Forelimb muscle (tissue), 1 donor: ENCODE measurements at regions not wholly inside any gene's neighbourhood (a gene's known extent, or its start where the extent isn't known, plus 50 kb on each side); places are given as distances from the start of the nearest gene placed in this dataset.

Experiments used
- DNase-seq: peaks from one replicate; pipeline ENCODE4 v3.0.0-alpha.2; 2013; ENCODE audit warnings: low read depth

DNA sequence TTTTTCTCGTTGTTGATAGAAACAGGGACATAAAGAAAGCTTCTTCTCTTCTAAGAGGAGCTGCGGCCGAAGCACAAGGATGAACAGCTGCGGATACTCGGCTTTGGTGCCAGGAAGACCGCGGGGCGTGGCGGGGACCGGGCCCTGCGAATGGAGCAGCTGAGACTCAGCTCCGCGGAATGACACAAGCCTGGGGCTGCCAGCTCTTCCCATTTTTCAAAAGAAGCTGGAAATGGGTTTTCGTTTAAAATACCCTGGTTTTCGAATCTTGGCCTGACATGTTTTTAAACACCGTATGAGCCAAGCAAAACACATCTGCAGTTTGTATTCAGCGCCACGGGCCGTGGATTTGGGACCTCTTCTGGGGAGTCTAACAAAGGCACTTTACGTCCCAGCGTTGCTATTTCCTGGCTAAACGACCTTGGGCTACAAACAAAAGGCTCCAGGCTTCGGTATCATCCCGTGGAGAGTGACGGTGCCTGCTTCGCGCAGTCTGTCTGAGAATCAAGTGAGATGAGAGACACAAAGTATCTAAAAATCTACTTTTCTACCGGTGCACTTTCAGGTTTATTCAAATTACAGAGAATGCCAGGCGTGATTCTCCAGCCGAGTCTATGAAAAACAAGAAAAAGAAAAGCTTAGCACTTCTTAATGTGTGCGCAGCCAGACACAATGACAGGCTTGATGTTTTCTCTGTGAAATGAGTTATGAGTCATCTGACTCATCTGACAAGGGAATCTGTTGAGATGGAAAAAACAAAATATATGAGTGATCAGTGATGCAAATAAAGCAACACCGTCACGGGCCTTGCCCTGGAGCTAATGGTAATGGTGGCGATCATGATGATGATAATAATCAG lies 114.0 kb upstream of the TMEM132D start:
- DNase-seq: no peak

DNA sequence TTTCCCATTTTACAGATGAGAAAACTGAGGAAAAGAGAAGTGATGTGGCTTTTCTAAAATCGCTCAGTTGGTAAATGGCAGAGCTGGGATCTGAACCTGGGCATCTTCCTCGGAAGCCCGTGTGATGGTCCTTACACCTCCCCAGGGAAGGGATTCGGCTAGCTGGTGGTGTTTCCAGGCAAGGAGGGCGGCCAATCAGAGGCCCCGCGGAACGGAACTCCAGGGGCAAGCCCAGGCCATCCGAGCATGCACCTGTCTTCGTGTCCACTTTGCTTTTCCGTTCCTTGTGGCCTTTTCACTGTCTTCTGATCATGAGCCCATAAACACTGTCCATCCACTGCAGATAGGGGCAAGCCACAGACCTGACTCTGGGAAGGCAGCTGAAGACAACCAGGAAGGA lies 114.8 kb upstream of the TMEM132D start:
- no peak for DNase-seq

DNA sequence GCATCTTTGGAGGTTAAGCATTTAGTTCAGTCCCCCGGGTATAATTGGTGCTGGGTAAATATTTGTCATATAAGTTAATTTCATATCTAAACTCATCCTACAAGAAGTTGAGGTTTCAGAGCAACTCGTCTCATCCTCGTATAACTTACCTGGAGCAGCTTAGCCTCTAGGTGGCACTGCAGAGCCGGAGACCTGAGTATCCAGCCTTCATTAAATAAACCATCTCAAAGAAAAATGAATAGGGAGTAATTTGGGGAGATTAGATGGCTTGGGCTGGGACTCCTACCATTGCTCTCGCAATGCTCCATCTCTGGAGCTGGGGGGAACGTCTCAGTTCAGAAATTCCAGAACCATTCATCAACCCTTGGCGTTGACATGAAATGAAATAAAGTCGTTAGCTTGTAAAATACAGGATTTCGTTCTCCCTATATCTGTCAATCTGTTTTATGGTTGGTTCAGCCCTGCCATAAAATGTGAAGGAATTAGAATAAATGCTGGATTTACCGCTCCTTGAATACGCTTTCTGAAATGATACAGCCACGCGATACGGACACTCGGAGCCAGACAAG lies 122.9 kb upstream of the TMEM132D start:
- no peak for DNase-seq

- DNase-seq: no peak
Measured at GRCh38 chr12:130027798-130028197, 124.0 kb upstream of the TMEM132D start.

- DNase-seq: no peak
Measured at GRCh38 chr12:130029151-130029550, 125.3 kb upstream of the TMEM132D start.

GRCh38 chr12:130031041-130031440 lies 127.2 kb upstream of the TMEM132D start:
- DNase-seq: no peak

DNA sequence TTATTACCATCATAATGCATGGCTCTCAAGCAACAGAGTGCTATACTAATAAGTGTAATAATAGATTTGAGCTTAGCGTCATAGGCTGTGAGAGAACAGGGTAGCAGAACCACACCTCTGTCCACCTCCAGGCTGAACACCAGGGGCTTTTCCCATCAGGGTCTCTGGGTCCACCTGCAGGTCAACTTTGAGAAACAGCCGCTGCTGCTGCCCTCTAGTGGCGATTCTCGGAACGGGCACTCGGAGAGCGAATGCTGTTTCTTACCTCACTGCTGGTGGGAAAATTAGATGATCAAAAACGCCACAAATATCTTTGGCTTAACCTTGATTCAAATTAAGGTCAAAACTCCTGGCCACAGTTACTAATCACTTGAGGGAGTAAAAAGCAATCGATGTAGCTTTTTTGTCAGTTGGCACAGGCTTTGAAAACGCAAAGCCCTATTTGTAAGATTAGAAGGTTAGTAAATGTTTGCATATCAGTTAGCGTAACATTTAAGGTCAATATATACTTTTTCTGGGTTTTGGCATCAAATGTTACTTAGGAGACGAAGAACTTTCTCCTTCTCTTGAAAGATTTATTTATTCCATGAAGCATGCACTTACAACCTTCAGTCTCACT lies 127.9 kb upstream of the TMEM132D start:
- DNase-seq: no peak

GRCh38 chr12:130041983-130042812 lies 120.1 kb upstream of the FZD10 start:
- DNase-seq: no peak

- no peak for DNase-seq
Measured at GRCh38 chr12:130043685-130044406, 118.4 kb upstream of the FZD10 start.

DNA sequence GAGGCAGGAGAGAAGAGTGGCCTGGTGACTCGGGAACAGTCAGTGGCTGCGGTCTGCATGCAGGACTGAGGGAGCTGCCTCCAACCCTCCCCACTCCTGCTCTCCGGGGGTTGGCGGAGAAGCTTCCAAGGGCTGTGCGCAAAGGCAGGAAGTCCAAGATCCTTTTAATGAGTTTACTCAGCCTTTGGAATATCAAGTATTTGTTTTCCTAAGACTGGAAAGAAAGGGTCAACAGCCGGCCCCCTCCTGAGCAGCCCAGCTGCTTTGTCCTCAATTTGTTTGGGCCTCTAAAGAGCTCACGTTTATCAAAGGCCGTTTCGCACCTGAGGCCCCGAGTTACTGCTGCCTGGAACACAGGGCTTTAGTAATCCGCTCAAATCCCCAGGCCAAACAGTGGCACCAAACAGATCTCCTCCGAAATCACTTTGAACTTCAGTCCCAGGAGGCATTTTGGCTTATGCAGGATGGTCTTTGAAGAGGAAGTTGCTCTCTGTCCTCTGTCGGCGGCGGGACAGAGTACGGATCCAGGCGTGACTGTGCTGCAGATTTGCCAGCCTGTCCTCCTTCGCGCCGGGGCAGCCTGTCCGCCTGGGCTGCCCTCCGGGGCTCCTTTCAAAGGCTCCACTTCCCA lies 117.2 kb upstream of the FZD10 start:
- no peak for DNase-seq

GRCh38 chr12:130049666-130050065 lies 112.6 kb upstream of the FZD10 start:
- no peak for DNase-seq

- no peak for DNase-seq
Measured at GRCh38 chr12:130051900-130052299, 110.4 kb upstream of the FZD10 start.

GRCh38 chr12:130053651-130054069 lies 108.6 kb upstream of the FZD10 start:
- no peak for DNase-seq

DNA sequence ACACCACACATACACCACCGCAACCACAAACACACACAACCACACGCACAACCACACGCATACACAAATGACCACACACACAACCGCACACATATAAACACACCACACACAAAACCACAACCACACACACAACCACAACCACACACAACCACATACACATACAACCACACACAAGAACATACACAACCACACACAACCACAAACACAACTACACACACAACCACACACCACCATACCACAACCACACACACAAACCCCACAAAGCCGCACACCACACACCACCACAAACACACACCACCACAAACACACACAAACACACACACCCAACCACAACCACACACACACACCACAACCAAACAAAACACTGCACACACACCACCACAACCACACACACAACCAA lies 107.5 kb upstream of the FZD10 start:
- DNase-seq: no peak

DNA sequence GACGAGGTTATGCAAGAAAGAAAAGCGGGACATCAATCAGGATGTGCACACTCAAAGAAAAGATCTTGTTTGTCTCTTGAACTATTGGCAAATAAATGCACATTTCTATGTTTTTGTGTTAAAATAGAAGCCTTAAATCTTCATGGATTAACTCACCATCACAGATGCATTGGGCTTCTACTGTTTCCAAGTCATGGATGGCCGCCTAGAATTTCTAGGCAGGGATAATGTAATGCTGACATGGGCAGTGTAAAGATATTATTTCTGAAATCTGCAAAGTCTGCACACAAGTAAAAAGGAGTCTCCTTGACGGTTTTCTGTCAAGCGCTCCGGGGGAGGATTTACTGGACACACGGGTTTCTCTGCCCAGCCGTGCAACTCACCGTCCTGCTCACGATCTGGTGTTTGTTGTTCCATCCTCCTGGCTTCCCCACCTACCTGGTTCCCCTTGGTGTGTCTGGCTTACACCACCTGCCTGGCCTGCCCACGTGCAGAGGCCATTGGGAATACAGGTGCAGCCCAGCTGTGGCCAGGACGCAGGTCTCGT lies 103.3 kb upstream of the FZD10 start:
- no peak for DNase-seq

DNA sequence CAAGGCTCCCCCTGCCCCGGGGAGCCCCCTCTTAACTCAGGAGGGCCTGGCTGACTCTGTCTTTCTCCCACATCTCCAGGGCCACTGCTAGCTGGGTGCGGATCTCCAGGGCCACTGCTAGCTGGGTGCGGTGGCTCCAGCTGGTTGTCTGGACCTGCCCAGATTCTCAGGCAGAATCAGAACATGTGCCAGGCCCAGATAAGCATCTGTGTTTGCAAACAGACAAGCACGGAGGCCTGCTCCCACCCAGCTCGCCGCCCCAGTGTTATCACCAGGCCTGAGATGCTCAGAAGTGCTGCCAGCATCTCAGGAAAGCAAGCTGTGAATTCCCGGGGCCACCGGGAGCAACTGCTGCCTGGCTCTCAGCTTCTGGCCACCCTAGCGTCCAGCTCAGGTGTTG lies 98.4 kb upstream of the FZD10 start:
- DNase-seq: no peak

GRCh38 chr12:130064999-130065398 lies 97.3 kb upstream of the FZD10 start:
- DNase-seq: no peak

GRCh38 chr12:130066742-130067141 lies 95.5 kb upstream of the FZD10 start:
- no peak for DNase-seq

DNA sequence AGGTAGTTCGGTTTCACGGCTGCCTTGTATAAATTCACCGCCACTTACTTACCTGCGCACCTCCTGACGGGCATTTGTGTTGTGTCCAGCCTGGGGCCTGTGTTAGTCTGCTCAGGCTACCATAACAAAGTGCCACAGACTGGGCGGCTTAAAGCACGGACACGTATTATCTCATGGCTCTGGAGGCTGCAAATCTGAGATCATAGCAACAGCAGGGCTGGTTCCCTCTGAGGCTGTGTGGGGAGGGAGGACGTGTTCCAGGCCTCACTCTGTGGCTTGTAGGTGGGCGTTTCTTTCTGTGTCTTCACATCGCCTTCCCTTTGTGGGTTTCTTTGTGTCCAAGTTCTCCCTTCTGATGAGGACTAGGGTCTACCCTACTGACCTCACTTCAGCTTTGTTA lies 93.5 kb upstream of the FZD10 start:
- DNase-seq: no peak

DNA sequence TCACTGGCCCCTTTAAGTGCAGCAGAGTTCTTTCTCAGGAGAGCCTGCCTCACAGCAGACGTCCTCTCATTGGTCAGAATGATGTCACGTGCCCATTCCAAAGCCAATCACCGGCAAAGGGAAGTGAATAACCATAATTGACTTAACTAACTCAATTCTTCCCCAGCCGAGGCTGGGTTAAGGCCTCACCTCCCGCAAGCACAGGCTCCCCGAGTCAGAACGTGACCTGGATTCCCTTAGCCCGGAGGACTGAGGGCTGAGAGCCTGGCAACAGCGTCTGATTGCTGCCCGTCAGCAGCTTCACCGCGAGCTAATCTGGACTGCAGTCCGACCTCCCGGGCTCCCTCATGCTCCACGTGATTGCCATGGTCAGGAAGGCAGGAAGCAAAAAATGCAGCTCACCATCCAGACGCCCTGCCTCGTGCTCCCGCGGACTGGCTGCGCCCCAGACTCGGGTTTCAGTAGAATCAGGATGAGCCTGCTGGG lies 92.1 kb upstream of the FZD10 start:
- DNase-seq: no peak

GRCh38 chr12:130073721-130074120 lies 88.5 kb upstream of the FZD10 start:
- no peak for DNase-seq
